ENCODE measurements at regions not wholly inside any gene's neighbourhood (a gene's known extent, or its start where the extent isn't known, plus 50 kb on each side); places are given as distances from the start of the nearest gene placed in this dataset.
"Not testable (repeated sequence)": the region's sequence is repeated elsewhere in the genome, so short reads cannot be mapped to it uniquely, and the experiment has no call there.

- H3K9me3 ChIP-seq (ENCODE audit: low read length): no peaks in the 10 kb centered on the region
- no peaks in the 10 kb centered on the region for H3F3A ChIP-seq (ENCODE audit: insufficient read depth, low read length)
- no peaks in the 10 kb centered on the region for H3K4me1 ChIP-seq (ENCODE audit: insufficient read depth, low read length, severe bottlenecking)
- no peak overlapping the region for H3K4me2 ChIP-seq (ENCODE audit: low read length)
- TF ChIP-seq EZH2 (IDR thresholded peaks at IDR 0.05; ENCODE audit: borderline replicate concordance, low read length): no peak
- TF ChIP-seq CTCF (IDR thresholded peaks at IDR 0.05; ENCODE audit: low read length): no peak
- 0 out of 2 replicates have a peak, but pooled peaks cover 3% of the 10 kb centered on the region for H3K27me3 ChIP-seq (ENCODE audit: insufficient read depth, low read length)
- no peaks in the 10 kb centered on the region for H4K20me1 ChIP-seq (ENCODE audit: insufficient read depth, low read length)
- H2AFZ ChIP-seq (ENCODE audit: low read length): no peak overlapping the region
- H3K9ac ChIP-seq (ENCODE audit: low read length): no peak overlapping the region
- no peaks in the 10 kb centered on the region for H3K79me2 ChIP-seq (ENCODE audit: insufficient read depth, low read length)
- no peaks in the 10 kb centered on the region for H3K9me2 ChIP-seq (ENCODE audit: low read depth, low read length)
- H3K27ac ChIP-seq (ENCODE audit: low read depth, low read length, poor library complexity, severe bottlenecking): no peak overlapping the region
- no peaks in the 10 kb centered on the region for H3K36me3 ChIP-seq (ENCODE audit: insufficient read depth, low read length)
- no peak overlapping the region for H3K4me3 ChIP-seq (ENCODE audit: low read depth, low read length, poor library complexity, severe bottlenecking)
Measured at GRCh38 chr1:55517036-55517435, 301.9 kb upstream of the USP24 start.

GRCh38 chr1:55514571-55514970 is 299.4 kb upstream of the USP24 start:
- H3K9me2 ChIP-seq (ENCODE audit: low read depth, low read length); H2AFZ ChIP-seq (ENCODE audit: low read length); H3K4me2 ChIP-seq (ENCODE audit: low read length); H3K9me3 ChIP-seq (ENCODE audit: low read length); H3F3A ChIP-seq (ENCODE audit: insufficient read depth, low read length); H3K4me3 ChIP-seq (ENCODE audit: low read depth, low read length, poor library complexity, severe bottlenecking); H4K20me1 ChIP-seq (ENCODE audit: insufficient read depth, low read length); H3K9ac ChIP-seq (ENCODE audit: low read length); H3K36me3 ChIP-seq (ENCODE audit: insufficient read depth, low read length); H3K27ac ChIP-seq (ENCODE audit: low read depth, low read length, poor library complexity, severe bottlenecking); H3K27me3 ChIP-seq (ENCODE audit: insufficient read depth, low read length); H3K4me1 ChIP-seq (ENCODE audit: insufficient read depth, low read length, severe bottlenecking); H3K79me2 ChIP-seq (ENCODE audit: insufficient read depth, low read length): not testable (repeated sequence)

GRCh38 chr1:55512466-55512865 is 297.3 kb upstream of the USP24 start:
- Histone ChIP-seq H3K36me3 (ENCODE audit: insufficient read depth, low read length) (no peaks in the 10 kb centered on the region), H4K20me1 (ENCODE audit: insufficient read depth, low read length) (no peaks in the 10 kb centered on the region), H3K9me2 (ENCODE audit: low read depth, low read length) (no peaks in the 10 kb centered on the region), H3K4me3 (ENCODE audit: low read depth, low read length, poor library complexity, severe bottlenecking) (no peak overlapping the region), H3K9ac (ENCODE audit: low read length) (no peak overlapping the region), H3K9me3 (ENCODE audit: low read length) (no peaks in the 10 kb centered on the region), H2AFZ (ENCODE audit: low read length) (no peak overlapping the region), H3F3A (ENCODE audit: insufficient read depth, low read length) (no peaks in the 10 kb centered on the region), H3K27ac (ENCODE audit: low read depth, low read length, poor library complexity, severe bottlenecking) (no peak overlapping the region), H3K4me2 (ENCODE audit: low read length) (no peak overlapping the region), H3K27me3 (ENCODE audit: insufficient read depth, low read length) (no peaks in the 10 kb centered on the region), H3K4me1 (ENCODE audit: insufficient read depth, low read length, severe bottlenecking) (no peaks in the 10 kb centered on the region), H3K79me2 (ENCODE audit: insufficient read depth, low read length) (no peaks in the 10 kb centered on the region)
- TF ChIP-seq EZH2 (IDR thresholded peaks at IDR 0.05; ENCODE audit: borderline replicate concordance, low read length): no peak
- no peak for TF ChIP-seq CTCF (IDR thresholded peaks at IDR 0.05; ENCODE audit: low read length)

GRCh38 chr1:55507578-55507931 is 292.4 kb upstream of the USP24 start:
- Histone ChIP-seq H3K36me3 (ENCODE audit: insufficient read depth, low read length) (no peaks in the 10 kb centered on the region), H3K27ac (ENCODE audit: low read depth, low read length, poor library complexity, severe bottlenecking) (no peak overlapping the region), H3K9me3 (ENCODE audit: low read length) (no peaks in the 10 kb centered on the region), H3K4me3 (ENCODE audit: low read depth, low read length, poor library complexity, severe bottlenecking) (no peak overlapping the region), H3K9me2 (ENCODE audit: low read depth, low read length) (no peaks in the 10 kb centered on the region), H3K4me2 (ENCODE audit: low read length) (no peak overlapping the region), H4K20me1 (ENCODE audit: insufficient read depth, low read length) (no peaks in the 10 kb centered on the region), H3K27me3 (ENCODE audit: insufficient read depth, low read length) (no peaks in the 10 kb centered on the region), H3K4me1 (ENCODE audit: insufficient read depth, low read length, severe bottlenecking) (no peaks in the 10 kb centered on the region), H3K79me2 (ENCODE audit: insufficient read depth, low read length) (no peaks in the 10 kb centered on the region), H3K9ac (ENCODE audit: low read length) (no peak overlapping the region), H2AFZ (ENCODE audit: low read length) (no peak overlapping the region), H3F3A (ENCODE audit: insufficient read depth, low read length) (no peaks in the 10 kb centered on the region)
- no peak for TF ChIP-seq CTCF (IDR thresholded peaks at IDR 0.05; ENCODE audit: low read length)
- no peak for TF ChIP-seq EZH2 (IDR thresholded peaks at IDR 0.05; ENCODE audit: borderline replicate concordance, low read length)
